Hematopoietic multipotent progenitor cell treated with erythropoietin and hydrocortisone succinate and interleukin-3 and kit ligand, for 15 days (in vitro differentiated cells): ENCODE measurements at regions not wholly inside any gene's neighbourhood (a gene's known extent, or its start where the extent isn't known, plus 50 kb on each side); places are given as distances from the start of the nearest gene placed in this dataset.
"Not testable (repeated sequence)": the region's sequence is repeated elsewhere in the genome, so short reads cannot be mapped to it uniquely, and the experiment has no call there.

Source experiments
- DNase-seq: peaks from one replicate; pipeline ENCODE4 v3.0.0-alpha.2; 2015; ENCODE audit warnings: low spot score

GRCh38 chrX:953879-954482 lies 258.5 kb downstream of the CRLF2 start:
- no peak for DNase-seq

DNA sequence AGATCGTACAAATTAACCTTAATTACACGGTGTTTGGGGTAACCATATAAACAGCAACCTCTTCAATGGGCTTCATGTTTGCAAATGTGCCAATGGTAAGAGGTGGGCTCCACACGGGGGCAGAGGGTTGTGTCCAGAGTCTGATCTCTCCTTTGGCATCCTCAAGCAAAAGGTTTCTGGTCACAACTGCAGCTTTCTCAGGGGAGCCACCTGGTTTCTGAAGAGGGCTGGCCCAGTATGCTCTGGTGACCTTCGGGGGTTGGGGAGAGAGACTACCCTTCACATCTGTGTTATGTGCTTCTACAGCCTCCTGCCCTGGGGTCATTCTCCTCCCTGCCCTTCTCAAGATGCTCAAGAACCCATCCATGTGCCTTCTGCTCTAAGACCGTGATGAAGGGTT lies 259.6 kb downstream of the CRLF2 start:
- DNase-seq = no peak

DNA sequence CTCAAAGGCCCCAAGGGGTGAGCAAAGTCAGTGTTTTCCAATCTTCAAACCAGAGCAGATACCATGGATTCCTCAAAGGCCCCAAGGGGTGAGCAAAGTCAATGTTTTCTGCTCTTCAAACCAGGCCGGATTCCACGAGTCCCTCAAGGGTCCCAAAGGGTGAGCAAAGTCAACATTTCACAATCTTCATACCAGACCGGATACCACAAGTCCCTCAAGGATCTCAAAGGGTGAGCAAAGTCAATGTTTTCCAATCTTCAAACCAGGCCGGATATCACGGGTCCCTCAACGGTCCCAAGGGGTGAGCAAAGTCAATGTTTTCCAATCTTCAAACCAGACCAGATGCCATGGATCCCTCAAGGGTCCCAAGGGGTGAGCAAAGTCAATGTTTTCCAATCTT lies 265.2 kb downstream of the CRLF2 start:
- not testable (repeated sequence) for DNase-seq

- DNase-seq = no peak
These were observed 269.4 kb downstream of the CRLF2 start for GRCh38 chrX:943035-943434.

- no peak for DNase-seq
These were observed 271.8 kb downstream of the CRLF2 start for GRCh38 chrX:940691-941090.

- no peak for DNase-seq
These were observed 275.3 kb downstream of the CRLF2 start for GRCh38 chrX:936979-937769.

- no peak for DNase-seq
These were observed 278.8 kb downstream of the CRLF2 start for GRCh38 chrX:933611-934010.

DNA sequence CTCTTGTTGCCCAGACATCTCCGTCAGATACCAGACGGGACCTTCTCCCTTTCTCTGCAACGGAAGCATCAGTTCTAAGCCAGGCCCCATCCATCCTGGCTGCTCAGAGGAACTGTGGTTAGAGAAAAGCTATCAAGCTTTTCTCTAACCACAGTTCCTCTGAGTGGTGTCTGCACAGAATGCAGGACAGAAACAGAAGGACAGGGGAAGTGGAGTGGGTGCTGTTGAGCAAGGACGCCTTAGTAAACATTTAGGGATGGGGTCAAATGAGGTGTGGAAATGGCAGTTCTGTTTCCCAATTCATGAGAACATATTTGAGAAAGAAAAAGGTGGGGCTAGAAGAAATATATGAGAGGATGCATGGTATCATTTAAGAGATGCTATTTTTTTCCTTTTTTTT lies 283.8 kb downstream of the CRLF2 start:
- no peak for DNase-seq

DNA sequence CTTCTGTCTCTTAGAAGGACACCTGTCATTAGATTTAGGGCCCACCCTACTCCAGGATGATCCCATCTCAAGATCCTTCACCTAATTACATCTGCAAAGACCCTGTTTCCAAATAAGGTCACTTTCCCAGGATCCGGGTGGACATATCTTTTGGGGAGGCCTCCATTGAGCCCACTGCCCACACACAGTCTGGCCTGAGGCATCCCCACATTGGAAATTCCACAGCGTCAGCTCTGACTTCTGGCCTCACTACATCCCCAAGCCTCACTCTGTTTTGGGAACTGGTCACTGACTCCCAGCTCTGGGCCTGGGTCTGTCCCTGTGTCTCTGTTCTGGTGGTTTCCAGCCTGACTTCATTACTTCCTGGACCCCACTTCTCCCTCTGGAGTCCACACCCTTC lies 285.5 kb downstream of the CRLF2 start:
- DNase-seq = no peak

DNA sequence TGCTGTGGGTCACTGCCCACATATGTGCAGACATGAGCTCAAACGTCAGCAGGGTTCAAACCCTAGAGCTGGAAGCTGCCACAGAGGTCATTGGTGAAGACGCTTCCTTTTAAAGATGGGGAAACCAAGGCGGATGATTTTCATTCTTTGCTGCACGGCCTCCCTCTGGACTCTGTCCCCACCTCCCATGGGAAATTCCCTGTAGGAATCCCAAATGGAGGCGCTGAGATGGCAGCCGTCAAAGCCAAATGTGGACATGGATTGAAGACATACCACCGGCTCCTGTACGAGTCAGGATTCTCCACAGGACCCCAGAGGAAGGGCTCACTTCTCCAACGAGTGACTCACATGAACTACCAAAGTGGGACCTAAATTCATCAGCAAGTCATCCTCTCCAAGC lies 286.4 kb downstream of the CRLF2 start:
- no peak for DNase-seq

- no peak for DNase-seq
These were observed 286.8 kb downstream of the CRLF2 start for GRCh38 chrX:925652-926061.

- DNase-seq = no peak
These were observed 287.4 kb downstream of the CRLF2 start for GRCh38 chrX:925094-925493.

- no peak for DNase-seq
These were observed 288.4 kb downstream of the CRLF2 start for GRCh38 chrX:924017-924416.

GRCh38 chrX:920234-920799 lies 289.7 kb downstream of the SHOX start:
- DNase-seq = no peak

GRCh38 chrX:916230-916599 lies 285.6 kb downstream of the SHOX start:
- DNase-seq = no peak

DNA sequence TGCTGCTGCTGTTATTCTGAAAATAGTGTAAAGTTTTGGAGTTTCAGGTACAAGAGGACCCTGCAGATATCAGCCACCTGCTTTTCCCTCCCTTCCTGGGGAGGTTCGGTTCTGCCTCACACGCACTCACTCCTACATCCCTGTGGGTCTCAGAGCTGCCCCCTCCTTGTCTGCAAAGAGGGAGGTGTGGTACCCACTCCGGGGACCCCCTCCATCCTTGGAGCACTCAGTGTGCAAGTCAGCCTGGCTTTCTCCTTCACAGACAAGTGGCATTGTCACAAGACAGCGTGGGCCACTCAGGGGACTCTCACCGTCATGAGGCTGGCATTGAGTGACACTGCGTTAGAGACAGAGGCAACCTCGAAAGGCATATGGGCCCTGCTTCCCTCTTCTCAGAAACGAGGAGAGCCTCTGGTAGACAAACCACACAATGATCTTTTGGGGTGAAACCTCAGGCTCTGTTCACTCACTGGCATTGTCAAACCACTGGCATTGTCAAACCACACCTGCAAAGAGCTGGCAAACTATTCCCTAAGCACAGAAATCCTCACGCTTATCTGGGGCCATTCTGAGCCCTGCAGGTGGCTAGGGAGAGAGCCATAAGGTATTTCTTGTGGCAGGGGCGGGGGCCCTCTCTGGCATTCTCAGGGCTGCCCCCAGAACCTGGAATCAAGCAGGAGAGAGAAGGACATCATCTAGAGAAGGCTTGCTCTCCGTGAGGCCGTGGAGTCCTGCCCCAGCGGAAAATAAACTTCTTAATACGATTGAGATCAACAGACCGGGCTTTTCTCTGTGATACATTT lies 285.0 kb downstream of the SHOX start:
- DNase-seq = no peak

DNA sequence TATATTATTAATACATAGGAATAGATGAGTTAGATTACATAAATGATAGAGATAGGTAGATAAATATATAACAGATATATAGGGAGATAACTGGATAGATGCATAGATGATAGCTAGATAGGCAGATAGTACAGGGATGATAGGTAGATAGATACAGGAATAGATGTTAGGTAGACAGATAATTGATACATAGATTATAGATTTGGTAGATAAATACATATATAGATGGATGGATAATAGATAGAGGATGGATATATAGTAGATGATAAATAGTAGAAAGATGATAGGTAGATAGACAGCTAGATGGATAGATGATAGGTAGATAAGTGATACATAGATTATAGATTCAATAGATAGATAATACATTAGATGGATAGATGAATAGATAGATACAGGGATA lies 283.6 kb downstream of the SHOX start:
- DNase-seq = no peak

GRCh38 chrX:912677-913076 lies 282.1 kb downstream of the SHOX start:
- DNase-seq = no peak

DNA sequence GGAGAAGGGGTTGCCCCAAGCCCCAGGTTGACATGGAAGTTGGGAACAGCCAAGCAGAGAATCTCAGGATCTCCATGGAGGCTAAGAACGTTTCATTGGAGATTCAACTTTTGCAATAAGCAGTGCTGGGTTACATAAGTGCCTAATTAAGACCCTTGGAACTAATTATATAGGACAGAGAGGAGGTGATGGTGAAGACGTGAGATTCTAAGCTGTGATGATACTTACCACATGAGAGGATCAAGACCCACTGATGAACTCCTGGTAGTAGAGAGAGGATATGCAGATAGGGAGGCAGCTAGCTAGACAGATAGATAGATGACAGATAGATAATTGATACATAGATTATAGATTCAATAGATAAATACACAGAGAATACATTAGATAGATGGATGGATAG lies 278.5 kb downstream of the SHOX start:
- DNase-seq = not testable (repeated sequence)

- no peak for DNase-seq
These were observed 276.0 kb downstream of the SHOX start for GRCh38 chrX:906586-906985.

- no peak for DNase-seq
These were observed 275.4 kb downstream of the SHOX start for GRCh38 chrX:905848-906566.

GRCh38 chrX:903116-903515 lies 272.5 kb downstream of the SHOX start:
- no peak for DNase-seq
